HUES48 (cell line): ENCODE measurements at regions not wholly inside any gene's neighbourhood (a gene's known extent, or its start where the extent isn't known, plus 50 kb on each side); places are given as distances from the start of the nearest gene placed in this dataset.

Experiments
- H3K27ac ChIP-seq: one replicate; pipeline ENCODE4 v1.7.0; 2013; ENCODE audit warnings: low read depth, low read length, inconsistent platforms
- H3K27me3 ChIP-seq: 2 replicates; pipeline ENCODE4 v1.6.1; 2013; ENCODE audit warnings: mild to moderate bottlenecking, low read length; ENCODE audit not compliant: control insufficient read depth, insufficient read depth
- H3K36me3 ChIP-seq: 2 replicates; pipeline ENCODE4 v1.6.1; 2013; ENCODE audit warnings: low read length; ENCODE audit not compliant: control insufficient read depth, insufficient read depth
- H3K4me1 ChIP-seq: 2 replicates; pipeline ENCODE4 v1.6.1; 2013; ENCODE audit warnings: mild to moderate bottlenecking, low read length; ENCODE audit not compliant: control insufficient read depth, insufficient read depth
- H3K4me3 ChIP-seq: 2 replicates; pipeline ENCODE4 v1.5.1; 2013; ENCODE audit warnings: mild to moderate bottlenecking, low read depth, low read length
- H3K9ac ChIP-seq: 2 replicates; pipeline ENCODE4 v1.6.1; 2013; ENCODE audit warnings: mild to moderate bottlenecking, low read depth, low read length, moderate library complexity
- H3K9me3 ChIP-seq: 2 replicates; pipeline ENCODE4 v1.6.1; 2013; ENCODE audit warnings: low read length; ENCODE audit not compliant: control insufficient read depth, insufficient read depth

DNA sequence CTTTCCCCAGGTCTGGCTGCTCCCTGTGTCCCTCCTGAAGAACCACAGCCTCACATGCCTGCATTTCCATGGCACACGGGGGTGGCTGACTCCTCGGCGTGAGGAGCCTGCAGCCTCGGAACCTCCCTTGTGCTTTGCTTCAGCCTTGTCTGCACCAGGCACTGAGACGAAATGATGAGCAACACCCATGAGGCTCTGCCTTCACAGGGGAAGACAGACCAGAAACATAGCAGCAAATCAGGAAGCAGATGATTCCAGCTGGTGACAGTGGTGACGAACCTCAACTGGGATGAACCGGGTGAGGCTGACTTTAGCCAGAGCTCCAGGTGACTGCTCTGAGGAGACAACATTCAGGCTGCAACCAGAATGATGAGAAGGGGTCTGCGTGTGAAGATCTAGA, 84.5 kb upstream of the SMNDC1 start:
- H3K27me3 ChIP-seq: no peaks in the 10 kb centered on the region
- H3K4me1 ChIP-seq: peaks cover 14% of the 10 kb centered on the region
- no peak overlapping the region for H3K27ac ChIP-seq
- no peak overlapping the region for H3K4me3 ChIP-seq
- no peaks in the 10 kb centered on the region for H3K9me3 ChIP-seq
- no peaks in the 10 kb centered on the region for H3K36me3 ChIP-seq
- no peak overlapping the region for H3K9ac ChIP-seq

DNA sequence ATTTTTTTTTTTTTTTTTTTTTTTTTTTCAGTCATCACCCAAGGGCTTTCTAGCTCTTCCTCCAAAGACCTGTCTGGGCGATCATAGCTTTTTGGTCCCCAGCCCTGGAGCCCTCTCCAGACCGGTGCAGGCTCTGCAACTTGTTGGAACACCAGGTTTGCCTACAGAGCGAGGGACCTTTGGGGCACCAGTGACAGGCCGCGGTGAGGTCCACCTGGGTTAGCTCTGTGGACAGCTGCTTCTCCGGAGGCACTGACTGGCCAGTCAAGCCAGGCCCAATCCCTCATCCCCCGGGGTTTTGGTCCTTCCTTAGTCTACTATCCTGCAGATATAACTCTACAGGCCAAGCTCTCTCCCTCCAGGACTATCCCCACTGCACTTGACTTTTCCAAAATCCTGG, 86.8 kb upstream of the SMNDC1 start:
- Histone ChIP-seq H3K4me1 (peaks cover 14% of the 10 kb centered on the region), H3K4me3 (no peak overlapping the region), H3K27me3 (no peaks in the 10 kb centered on the region), H3K9ac (no peak overlapping the region), H3K27ac (no peak overlapping the region), H3K9me3 (no peaks in the 10 kb centered on the region), H3K36me3 (no peaks in the 10 kb centered on the region)

DNA sequence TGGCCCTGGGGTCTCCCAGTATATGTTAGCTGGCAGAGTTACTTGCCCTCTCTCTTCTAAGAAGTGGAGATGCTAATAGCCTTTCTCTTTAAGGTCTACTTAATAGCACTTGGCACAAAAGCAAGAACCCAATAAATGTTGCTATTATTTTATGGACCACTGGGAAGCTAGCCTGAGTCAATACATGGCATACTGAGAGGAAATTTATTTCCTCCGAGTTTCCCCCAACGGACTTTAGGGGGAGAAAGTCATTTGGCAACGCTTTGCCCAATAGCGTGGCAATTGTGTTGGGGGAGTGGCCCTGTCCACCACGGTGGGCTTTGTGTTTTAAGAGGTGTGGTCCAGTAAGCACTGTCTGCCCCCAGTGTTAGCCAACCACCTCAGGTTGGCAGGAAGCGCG, 87.4 kb upstream of the SMNDC1 start:
- H3K27me3 ChIP-seq: no peaks in the 10 kb centered on the region
- H3K36me3 ChIP-seq: no peaks in the 10 kb centered on the region
- no peak overlapping the region for H3K9ac ChIP-seq
- peaks cover 14% of the 10 kb centered on the region for H3K4me1 ChIP-seq
- no peak overlapping the region for H3K27ac ChIP-seq
- H3K4me3 ChIP-seq: no peak overlapping the region
- no peaks in the 10 kb centered on the region for H3K9me3 ChIP-seq

- Histone ChIP-seq H3K4me3 (no peak overlapping the region), H3K27me3 (no peaks in the 10 kb centered on the region), H3K4me1 (peaks cover 17% of the 10 kb centered on the region), H3K27ac (no peak overlapping the region), H3K9me3 (no peaks in the 10 kb centered on the region), H3K36me3 (no peaks in the 10 kb centered on the region), H3K9ac (no peak overlapping the region)
These were observed 88.4 kb upstream of the SMNDC1 start for GRCh38 chr10:110392868-110393740.

DNA sequence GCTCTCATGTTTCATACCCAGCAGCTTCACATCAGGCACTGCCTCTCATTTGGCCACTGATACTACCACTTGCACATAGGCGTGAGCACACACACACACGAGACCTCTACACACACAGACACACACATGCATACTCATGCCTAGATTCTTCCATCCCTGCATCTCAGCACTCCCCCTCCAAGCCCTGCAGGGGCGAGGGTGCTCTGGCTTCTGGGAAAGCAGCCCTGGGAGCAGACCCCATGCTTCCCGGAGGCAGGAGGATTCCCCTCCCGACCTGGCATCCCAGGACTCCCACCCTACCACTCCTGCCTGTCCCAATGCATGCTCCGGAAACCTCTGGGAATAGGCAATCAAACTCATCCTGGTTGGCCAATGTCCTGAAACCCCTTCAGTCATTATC, 89.1 kb upstream of the SMNDC1 start:
- no peaks in the 10 kb centered on the region for H3K9me3 ChIP-seq
- H3K36me3 ChIP-seq: no peaks in the 10 kb centered on the region
- no peak overlapping the region for H3K9ac ChIP-seq
- H3K27ac ChIP-seq: no peak overlapping the region
- no peak overlapping the region for H3K4me3 ChIP-seq
- H3K4me1 ChIP-seq: peaks cover 17% of the 10 kb centered on the region
- H3K27me3 ChIP-seq: no peaks in the 10 kb centered on the region

DNA sequence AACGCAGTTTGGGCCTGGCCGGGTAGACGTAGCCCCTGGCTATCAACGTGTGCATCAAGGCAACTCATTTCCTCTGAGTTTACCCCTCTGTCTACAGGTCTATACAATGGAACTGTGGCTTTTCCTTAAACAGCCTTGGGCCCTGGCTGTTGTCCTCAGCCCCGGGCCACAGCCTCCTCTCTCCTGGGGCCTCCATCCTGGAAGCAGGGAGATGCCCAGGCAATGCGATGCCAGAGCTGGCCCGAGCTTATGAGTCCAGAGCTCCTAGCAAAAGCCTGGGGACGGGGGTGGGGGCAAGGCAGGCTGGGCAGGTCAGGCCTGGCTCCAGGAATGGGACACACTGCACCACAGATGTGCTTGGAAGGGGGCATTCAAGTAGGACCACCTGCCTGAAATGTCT, 89.6 kb upstream of the SMNDC1 start:
- Histone ChIP-seq H3K36me3 (no peaks in the 10 kb centered on the region), H3K9me3 (no peaks in the 10 kb centered on the region), H3K27ac (no peak overlapping the region), H3K27me3 (no peaks in the 10 kb centered on the region), H3K4me3 (no peak overlapping the region), H3K9ac (no peak overlapping the region), H3K4me1 (peaks cover 17% of the 10 kb centered on the region)

- no peak overlapping the region for H3K4me3 ChIP-seq
- H3K27me3 ChIP-seq: no peaks in the 10 kb centered on the region
- H3K4me1 ChIP-seq: peaks cover 17% of the 10 kb centered on the region
- H3K9me3 ChIP-seq: no peaks in the 10 kb centered on the region
- H3K27ac ChIP-seq: no peak overlapping the region
- H3K9ac ChIP-seq: no peak overlapping the region
- H3K36me3 ChIP-seq: no peaks in the 10 kb centered on the region
These were observed 90.2 kb upstream of the SMNDC1 start for GRCh38 chr10:110394898-110395297.

DNA sequence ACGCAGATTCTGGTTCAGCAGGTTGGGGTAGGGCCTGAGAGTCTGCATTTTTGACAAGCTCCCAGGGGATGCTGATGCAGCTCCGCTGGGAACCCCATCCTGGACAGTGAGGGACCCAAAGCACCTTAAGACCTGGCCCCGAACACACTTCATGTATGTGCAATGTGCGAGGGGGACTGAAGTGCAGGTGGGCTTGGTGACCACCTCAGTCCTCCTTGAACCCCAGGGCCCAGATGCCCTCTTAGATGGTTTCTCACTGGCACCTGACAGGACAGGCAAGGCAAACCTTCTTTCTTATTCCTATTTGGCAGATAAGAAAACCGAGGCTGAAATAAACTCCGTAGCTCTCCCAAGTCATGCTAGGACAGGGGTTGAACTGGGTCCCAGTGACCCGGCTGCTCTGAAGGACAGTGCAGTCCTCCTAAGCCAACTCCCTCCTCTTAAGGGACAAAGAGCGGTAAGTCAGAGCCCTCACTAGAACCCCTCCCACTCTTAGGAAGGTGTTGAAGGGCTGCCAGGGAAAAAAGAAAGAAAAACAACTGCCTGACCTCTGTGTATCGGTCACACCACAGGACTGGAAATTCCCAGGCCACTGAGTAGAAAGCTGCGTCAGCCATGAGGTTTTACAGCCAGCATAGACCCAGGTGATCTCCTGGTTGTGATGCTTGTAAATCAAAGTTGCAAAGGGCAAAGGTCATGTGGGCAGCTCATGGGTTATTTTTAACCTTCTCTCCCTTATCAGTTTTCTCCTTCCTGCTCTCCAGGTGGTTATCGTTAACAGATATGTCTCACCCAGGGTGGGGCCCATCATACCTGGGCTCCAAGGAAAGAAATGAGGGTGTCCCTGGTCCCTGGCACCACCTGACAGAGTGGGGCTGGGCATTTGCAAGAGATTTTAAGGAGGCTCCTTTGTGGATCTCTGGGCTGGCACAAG, 90.9 kb upstream of the SMNDC1 start:
- H3K9me3 ChIP-seq: no peaks in the 10 kb centered on the region
- H3K9ac ChIP-seq: no peak overlapping the region
- no peaks in the 10 kb centered on the region for H3K36me3 ChIP-seq
- H3K4me1 ChIP-seq: peaks cover 17% of the 10 kb centered on the region
- peak overlapping the region; percentile 44 for H3K27ac ChIP-seq
- no peaks in the 10 kb centered on the region; the same call in 1 of the 2 replicates for H3K27me3 ChIP-seq
- no peak overlapping the region for H3K4me3 ChIP-seq

- no peak overlapping the region for H3K4me3 ChIP-seq
- no peak overlapping the region for H3K9ac ChIP-seq
- H3K36me3 ChIP-seq: no peaks in the 10 kb centered on the region
- peaks cover 17% of the 10 kb centered on the region for H3K4me1 ChIP-seq
- H3K27ac ChIP-seq: no peak overlapping the region
- H3K27me3 ChIP-seq: no peaks in the 10 kb centered on the region; the same call in 1 of the 2 replicates
- no peaks in the 10 kb centered on the region for H3K9me3 ChIP-seq
These were observed 91.5 kb upstream of the SMNDC1 start for GRCh38 chr10:110396284-110396651.

DNA sequence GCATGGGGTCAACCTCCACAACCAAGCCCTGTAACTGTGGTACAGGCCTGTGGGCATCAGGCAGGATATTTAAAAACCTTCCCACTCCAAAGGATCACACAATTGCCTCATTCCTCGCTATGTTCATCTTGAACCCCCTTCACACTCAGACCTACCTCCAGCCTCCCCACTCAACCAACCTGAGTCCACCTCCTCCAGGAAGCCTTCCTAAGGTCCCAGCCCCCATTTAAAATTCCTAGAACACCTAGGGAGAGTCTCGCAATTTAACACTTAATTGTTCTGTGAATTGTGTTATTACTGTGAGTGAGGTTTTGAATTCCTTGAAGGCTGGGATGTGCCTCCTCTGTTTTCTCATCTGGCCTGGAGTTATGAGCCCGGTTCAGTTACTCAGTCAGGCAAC, 93.1 kb upstream of the SMNDC1 start:
- no peaks in the 10 kb centered on the region for H3K36me3 ChIP-seq
- H3K27me3 ChIP-seq: no peaks in the 10 kb centered on the region; the same call in 1 of the 2 replicates
- peaks cover 10% of the 10 kb centered on the region for H3K4me1 ChIP-seq
- H3K27ac ChIP-seq: peak overlapping the region; percentile 64
- H3K4me3 ChIP-seq: no peak overlapping the region
- H3K9me3 ChIP-seq: no peaks in the 10 kb centered on the region
- no peak overlapping the region for H3K9ac ChIP-seq
